ENCODE measurements at regions not wholly inside any gene's neighbourhood (a gene's known extent, or its start where the extent isn't known, plus 50 kb on each side); places are given as distances from the start of the nearest gene placed in this dataset.

GRCh38 chr7:16115374-16115773, 306.0 kb downstream of the CRPPA start:
- DNase-seq (no peak), ATAC-seq (no peak)
- Histone ChIP-seq H3K4me3 (no peak overlapping the region), H3K4me1 (no peaks in the 10 kb centered on the region), H3K27me3 (ENCODE audit: insufficient read depth in 3 of 3, low read length in 2 of 3) (no peaks in the 10 kb centered on the region), H3K9me3 (peaks cover 8% of the 10 kb centered on the region), H3K27ac (no peak overlapping the region), H3K36me3 (ENCODE audit: insufficient read depth in 1 of 2, low read depth in 1 of 2) (no peaks in the 10 kb centered on the region)
- TF ChIP-seq CTCF (IDR thresholded peaks at IDR 0.05), result no peak
- intact Hi-C loops (cut with DNase I), result loop anchor here in 1 of 2 donors (10.0 kb wide), 1 partner anchor 449 kb away; no protein-coding TSS in a partner anchor
- 85 to 87% (median 87%) methylated on average over 2 of the region's 2 CpGs for WGBS, 3 donors

DNA sequence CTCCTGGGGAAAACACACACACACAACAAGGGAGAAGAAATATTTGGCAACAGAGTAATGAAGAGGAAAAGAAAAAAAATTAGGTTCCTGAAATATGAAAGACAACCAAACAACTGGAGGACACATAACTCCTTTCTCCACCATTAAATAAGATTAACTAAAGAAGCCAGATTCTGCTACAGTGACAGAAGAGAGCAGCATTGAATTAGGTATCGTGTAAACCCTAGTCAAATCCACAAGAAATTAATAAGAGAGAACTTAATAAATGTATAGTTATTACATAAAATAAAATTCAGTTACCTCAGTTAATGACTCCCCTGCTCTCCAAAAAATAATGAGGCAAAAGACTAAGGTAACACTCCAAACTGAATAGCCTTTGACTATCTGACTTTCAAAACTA, 306.7 kb downstream of the CRPPA start:
- no peak overlapping the region for H3K27ac ChIP-seq
- no peaks in the 10 kb centered on the region for H3K4me1 ChIP-seq
- intact Hi-C loops (cut with DNase I), result loop anchor here in 1 of 2 donors (10.0 kb wide), 1 partner anchor 450 kb away; no protein-coding TSS in a partner anchor
- no peaks in the 10 kb centered on the region for H3K27me3 ChIP-seq (ENCODE audit: insufficient read depth in 3 of 3, low read length in 2 of 3)
- H3K9me3 ChIP-seq, result peaks cover 15% of the 10 kb centered on the region
- WGBS, 3 donors, result 80 to 82% (median 81%) methylated on average over 1 of the region's 1 CpG
- no peak for ATAC-seq
- DNase-seq, result no peak
- TF ChIP-seq CTCF (IDR thresholded peaks at IDR 0.05), result peak; percentile 24
- H3K36me3 ChIP-seq (ENCODE audit: insufficient read depth in 1 of 2, low read depth in 1 of 2), result no peaks in the 10 kb centered on the region
- no peak overlapping the region for H3K4me3 ChIP-seq

GRCh38 chr7:16114071-16114470, 307.3 kb downstream of the CRPPA start:
- peaks cover 17% of the 10 kb centered on the region for H3K9me3 ChIP-seq
- no peak for TF ChIP-seq CTCF (IDR thresholded peaks at IDR 0.05)
- H3K27ac ChIP-seq, result no peak overlapping the region
- ATAC-seq (no peak), DNase-seq (no peak)
- no peaks in the 10 kb centered on the region for H3K36me3 ChIP-seq (ENCODE audit: insufficient read depth in 1 of 2, low read depth in 1 of 2)
- 74 to 81% (median 79%) methylated on average over 2 of the region's 2 CpGs for WGBS, 3 donors
- intact Hi-C loops (cut with DNase I), result loop anchor here in 1 of 2 donors (10.0 kb wide), 1 partner anchor 451 kb away; no protein-coding TSS in a partner anchor
- no peak overlapping the region for H3K4me3 ChIP-seq
- H3K4me1 ChIP-seq, result no peaks in the 10 kb centered on the region
- no peaks in the 10 kb centered on the region for H3K27me3 ChIP-seq (ENCODE audit: insufficient read depth in 3 of 3, low read length in 2 of 3)

- no peak overlapping the region for H3K27ac ChIP-seq
- no peak for ATAC-seq
- no peak for DNase-seq
- H3K4me3 ChIP-seq, result no peak overlapping the region
- no peaks in the 10 kb centered on the region for H3K27me3 ChIP-seq (ENCODE audit: insufficient read depth in 3 of 3, low read length in 2 of 3)
- no peaks in the 10 kb centered on the region for H3K4me1 ChIP-seq
- intact Hi-C loops (cut with DNase I), result loop anchor here in 1 of 2 donors (10.0 kb wide), 1 partner anchor 452 kb away; no protein-coding TSS in a partner anchor
- H3K36me3 ChIP-seq (ENCODE audit: insufficient read depth in 1 of 2, low read depth in 1 of 2), result no peaks in the 10 kb centered on the region
- peaks cover 18% of the 10 kb centered on the region for H3K9me3 ChIP-seq
- no peak for TF ChIP-seq CTCF (IDR thresholded peaks at IDR 0.05)
These were observed 308.3 kb downstream of the CRPPA start for GRCh38 chr7:16113058-16113457.

GRCh38 chr7:16106869-16107268, 314.5 kb downstream of the CRPPA start:
- Histone ChIP-seq H3K9me3 (peaks cover 30% of the 10 kb centered on the region), H3K27me3 (ENCODE audit: insufficient read depth in 3 of 3, low read length in 2 of 3) (no peaks in the 10 kb centered on the region), H3K4me3 (no peak overlapping the region), H3K36me3 (ENCODE audit: insufficient read depth in 1 of 2, low read depth in 1 of 2) (no peaks in the 10 kb centered on the region), H3K4me1 (no peaks in the 10 kb centered on the region), H3K27ac (no peak overlapping the region)
- DNase-seq (no peak), ATAC-seq (no peak)
- intact Hi-C loops (cut with DNase I), result no loop called here
- 90 to 98% (median 91%) methylated on average over 2 of the region's 2 CpGs for WGBS, 3 donors
- no peak for TF ChIP-seq CTCF (IDR thresholded peaks at IDR 0.05)
